GM18505 (cell line): ENCODE measurements at regions not wholly inside any gene's neighbourhood (a gene's known extent, or its start where the extent isn't known, plus 50 kb on each side); places are given as distances from the start of the nearest gene placed in this dataset.

Experiments
- ATAC-seq: cut with Tn5 transposase; IDR thresholded peaks from one replicate; pipeline ENCODE4 v1.9.1; 2021; ENCODE audit not compliant: unreplicated experiment
- POLR2A ChIP-seq: IDR thresholded peaks from 4 replicates; pipeline ENCODE4 v1.6.1; 2011; ENCODE audit warnings: borderline replicate concordance; ENCODE audit not compliant: insufficient read depth, insufficient read length; ENCODE audit errors: extremely low read depth

- ATAC-seq = no peak
- TF ChIP-seq POLR2A = no peak
Observed at GRCh38 chr15:93917181-93917580, 314.2 kb upstream of the MCTP2 start.

GRCh38 chr15:93913871-93914270 lies 317.5 kb upstream of the MCTP2 start:
- no peak for ATAC-seq
- TF ChIP-seq POLR2A = no peak

GRCh38 chr15:93913310-93913709 lies 318.1 kb upstream of the MCTP2 start:
- ATAC-seq = no peak
- no peak for TF ChIP-seq POLR2A

- no peak for ATAC-seq
- no peak for TF ChIP-seq POLR2A
Observed at GRCh38 chr15:93900476-93901400, 330.6 kb upstream of the MCTP2 start.

- no peak for ATAC-seq
- TF ChIP-seq POLR2A = no peak
Observed at GRCh38 chr15:93899817-93900216, 331.5 kb upstream of the MCTP2 start.

- no peak for TF ChIP-seq POLR2A
- no peak for ATAC-seq
Observed at GRCh38 chr15:93897377-93897776, 334.0 kb upstream of the MCTP2 start.

GRCh38 chr15:93895976-93896770 lies 335.2 kb upstream of the MCTP2 start:
- no peak for TF ChIP-seq POLR2A
- ATAC-seq = no peak

- ATAC-seq = no peak
- TF ChIP-seq POLR2A = no peak
Observed at GRCh38 chr15:93894438-93895036, 336.8 kb upstream of the MCTP2 start.

GRCh38 chr15:93887151-93887550 lies 344.2 kb upstream of the MCTP2 start:
- no peak for TF ChIP-seq POLR2A

GRCh38 chr15:93882779-93883178 lies 348.6 kb upstream of the MCTP2 start:
- TF ChIP-seq POLR2A = no peak
- no peak for ATAC-seq

More at GRCh38 chr15:93887151-93887550, 344.2 kb upstream of the MCTP2 start:
- no peak for ATAC-seq

GRCh38 chr15:93882141-93882540 lies 349.2 kb upstream of the MCTP2 start:
- no peak for ATAC-seq
- no peak for TF ChIP-seq POLR2A

GRCh38 chr15:93881310-93881709 lies 350.1 kb upstream of the MCTP2 start:
- no peak for TF ChIP-seq POLR2A
- no peak for ATAC-seq

GRCh38 chr15:93880358-93880757 lies 351.0 kb upstream of the MCTP2 start:
- ATAC-seq = no peak

More at GRCh38 chr15:93880358-93880757, 351.0 kb upstream of the MCTP2 start:
- no peak for TF ChIP-seq POLR2A
